NB4 (cell line): ENCODE measurements at regions not wholly inside any gene's neighbourhood (a gene's known extent, or its start where the extent isn't known, plus 50 kb on each side); places are given as distances from the start of the nearest gene placed in this dataset.

Experiments
- DNase-seq: peaks from one replicate; pipeline ENCODE4 v3.0.0; 2010; ENCODE audit warnings: low read depth
- H3K4me3 ChIP-seq: one replicate; pipeline ENCODE4 v1.5.1; 2011; ENCODE audit warnings: mild to moderate bottlenecking, low read depth, low read length, moderate library complexity
- CTCF ChIP-seq: IDR thresholded peaks from one replicate; pipeline ENCODE4 v1.5.1; 2012; ENCODE audit warnings: low read depth, low read length
- MAX ChIP-seq: IDR thresholded peaks from 2 replicates; pipeline ENCODE4 v1.6.1; 2011; ENCODE audit warnings: low read depth, low read length
- MYC ChIP-seq: IDR thresholded peaks from 2 replicates; pipeline ENCODE4 v1.6.1; 2011; ENCODE audit warnings: low read depth, low read length
- POLR2A ChIP-seq: IDR thresholded peaks from 2 replicates; pipeline ENCODE4 v1.6.1; 2011; ENCODE audit warnings: mild to moderate bottlenecking; ENCODE audit not compliant: insufficient read length; ENCODE audit errors: extremely low read depth

GRCh38 chr16:52709306-52709705, 162.4 kb upstream of the TOX3 start:
- TF ChIP-seq MAX (no peak), CTCF (no peak), MYC (no peak), POLR2A (no peak)

GRCh38 chr16:52708476-52708875, 161.5 kb upstream of the TOX3 start:
- TF ChIP-seq MAX (no peak), CTCF (no peak), MYC (no peak), POLR2A (no peak)
- H3K4me3 ChIP-seq: no peak overlapping the region
- no peak for DNase-seq

More at GRCh38 chr16:52709306-52709705, 162.4 kb upstream of the TOX3 start:
- no peak for DNase-seq
- H3K4me3 ChIP-seq: no peak overlapping the region

- DNase-seq: no peak
Observed at GRCh38 chr16:52707676-52708337, 160.9 kb upstream of the TOX3 start.

GRCh38 chr16:52705122-52705521, 158.2 kb upstream of the TOX3 start:
- TF ChIP-seq MYC (no peak), MAX (no peak), POLR2A (no peak), CTCF (no peak)
- no peak overlapping the region for H3K4me3 ChIP-seq
- DNase-seq: no peak

More at GRCh38 chr16:52707676-52708337, 160.9 kb upstream of the TOX3 start:
- H3K4me3 ChIP-seq: no peak overlapping the region
- no peak for TF ChIP-seq MAX
- TF ChIP-seq POLR2A: no peak
- no peak for TF ChIP-seq CTCF
- no peak for TF ChIP-seq MYC

DNA sequence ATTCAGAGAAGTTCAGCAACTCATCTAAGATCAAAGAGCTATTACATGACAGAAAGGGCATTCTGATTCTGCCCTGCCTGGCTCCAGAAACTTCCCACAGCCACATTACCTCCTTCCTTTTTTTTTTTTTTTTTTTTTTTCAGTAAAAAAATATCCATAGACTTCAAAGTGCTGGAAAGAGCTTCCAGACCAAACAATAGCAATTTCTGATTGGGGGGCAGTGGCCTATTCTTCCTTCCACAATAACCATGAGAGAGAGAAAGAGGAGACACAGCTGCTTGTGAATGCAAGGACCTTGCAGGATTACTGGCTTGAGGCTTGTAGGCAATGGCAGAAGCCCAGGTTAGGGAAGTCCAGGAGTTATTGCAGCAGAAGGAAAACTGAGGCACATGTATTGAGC, 151.0 kb upstream of the TOX3 start:
- TF ChIP-seq POLR2A: no peak
- no peak for TF ChIP-seq CTCF
- TF ChIP-seq MAX: no peak
- DNase-seq: no peak

More for the DNA sequence above, 151.0 kb upstream of the TOX3 start:
- H3K4me3 ChIP-seq: no peak overlapping the region
